ENCODE measurements at regions not wholly inside any gene's neighbourhood (a gene's known extent, or its start where the extent isn't known, plus 50 kb on each side); places are given as distances from the start of the nearest gene placed in this dataset.

GRCh38 chr2:29987146-29987545 lies 65.8 kb upstream of the ALK start:
- TF ChIP-seq CTCF (IDR thresholded peaks at IDR 0.05), result no peak
- TF ChIP-seq POLR2A (IDR thresholded peaks at IDR 0.05), result no peak
